GM18505 (cell line): ENCODE measurements at regions not wholly inside any gene's neighbourhood (a gene's known extent, or its start where the extent isn't known, plus 50 kb on each side); places are given as distances from the start of the nearest gene placed in this dataset.
"Not testable (repeated sequence)": the region's sequence is repeated elsewhere in the genome, so short reads cannot be mapped to it uniquely, and the experiment has no call there.

ENCODE experiments used
- ATAC-seq: cut with Tn5 transposase; IDR thresholded peaks from one replicate; pipeline ENCODE4 v1.9.1; 2021; ENCODE audit not compliant: unreplicated experiment
- POLR2A ChIP-seq: IDR thresholded peaks from 4 replicates; pipeline ENCODE4 v1.6.1; 2011; ENCODE audit warnings: borderline replicate concordance; ENCODE audit not compliant: insufficient read depth, insufficient read length; ENCODE audit errors: extremely low read depth

DNA sequence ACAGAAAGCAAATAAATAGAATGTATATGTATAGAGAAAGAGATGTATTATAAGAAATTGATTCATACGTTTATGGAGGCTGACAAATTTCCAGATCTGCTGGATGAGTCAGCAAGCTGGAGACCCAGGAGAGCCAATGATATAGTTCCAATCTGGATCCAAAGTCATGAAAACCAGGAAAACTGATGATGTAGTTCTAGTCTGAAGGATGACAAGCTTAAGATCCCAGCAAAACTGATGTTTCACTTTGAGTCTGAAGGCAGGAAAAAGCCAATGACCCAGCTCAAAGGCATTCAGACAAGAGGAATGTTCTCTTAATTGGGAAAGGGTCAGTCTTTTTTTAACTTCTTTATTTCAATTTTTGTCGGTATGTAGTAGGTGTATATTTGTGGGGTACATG is 102.6 kb downstream of the LHFPL1 start:
- no peak for TF ChIP-seq POLR2A
- no peak for ATAC-seq

GRCh38 chrX:112571388-112571787 is 108.3 kb downstream of the LHFPL1 start:
- TF ChIP-seq POLR2A: no peak
- no peak for ATAC-seq

DNA sequence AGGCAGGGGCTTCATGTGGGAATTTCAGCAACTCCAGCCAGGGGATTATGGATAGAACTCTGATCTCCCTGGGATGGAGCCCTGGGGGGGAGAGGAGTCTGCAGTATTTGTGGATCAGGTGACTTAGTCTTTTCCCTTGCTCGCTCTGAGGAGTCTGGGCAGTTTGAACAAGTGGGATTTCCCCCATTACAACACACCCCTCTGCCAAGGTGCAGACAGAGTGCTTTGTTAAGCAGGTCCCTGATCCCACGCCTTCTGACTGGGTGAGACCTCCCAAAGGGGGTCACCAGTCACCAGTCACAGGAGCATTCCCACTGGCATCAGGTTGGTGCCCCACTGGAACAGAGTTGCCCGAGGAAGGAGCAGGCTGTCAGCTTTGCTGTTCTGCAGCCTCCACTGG is 123.9 kb downstream of the LHFPL1 start:
- ATAC-seq: no peak
- TF ChIP-seq POLR2A: no peak

GRCh38 chrX:112545051-112545450 is 134.7 kb downstream of the LHFPL1 start:
- no peak for TF ChIP-seq POLR2A

DNA sequence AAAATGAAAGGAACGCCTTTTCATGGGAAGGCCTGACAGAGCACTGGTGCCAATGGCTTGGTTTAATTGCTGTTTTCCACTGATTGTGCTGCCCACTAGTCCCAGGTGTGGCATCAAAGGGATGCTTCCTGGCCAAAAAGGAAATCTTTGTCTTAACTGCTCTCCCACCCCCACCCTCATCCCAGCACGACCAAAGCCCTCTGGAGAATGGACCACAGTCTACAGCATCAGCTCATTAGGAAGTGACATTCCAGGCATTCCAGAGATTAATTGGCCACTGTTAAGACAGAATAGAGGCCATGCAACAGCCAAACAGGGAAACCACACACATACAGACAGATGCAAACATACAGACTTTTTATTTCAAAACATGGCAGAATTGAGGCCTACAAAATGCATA is 143.2 kb downstream of the LHFPL1 start:
- no peak for TF ChIP-seq POLR2A
- ATAC-seq: no peak

More at GRCh38 chrX:112545051-112545450, 134.7 kb downstream of the LHFPL1 start:
- ATAC-seq: no peak

DNA sequence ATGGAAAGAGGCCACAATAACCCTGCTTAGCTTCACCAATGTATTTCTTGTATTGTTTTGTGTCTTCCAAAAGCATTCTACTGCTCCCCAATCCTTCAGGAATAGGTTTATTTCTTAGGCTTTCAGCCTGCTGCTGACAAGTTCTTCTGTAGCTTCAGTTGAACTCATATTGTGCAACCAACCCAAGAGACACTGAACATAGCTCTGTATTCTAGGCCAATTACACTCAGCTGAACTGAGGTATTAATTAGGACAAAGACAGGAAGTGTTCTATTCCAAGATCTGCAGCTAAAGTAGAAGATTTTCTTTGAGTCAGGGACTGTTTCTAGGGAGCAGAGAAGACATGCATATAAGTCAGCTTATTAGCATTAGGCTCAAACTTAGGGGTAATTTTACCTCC is 151.8 kb downstream of the LHFPL1 start:
- TF ChIP-seq POLR2A: no peak
- no peak for ATAC-seq

- no peak for ATAC-seq
Observed at GRCh38 chrX:112521676-112522075, 158.1 kb downstream of the LHFPL1 start.

DNA sequence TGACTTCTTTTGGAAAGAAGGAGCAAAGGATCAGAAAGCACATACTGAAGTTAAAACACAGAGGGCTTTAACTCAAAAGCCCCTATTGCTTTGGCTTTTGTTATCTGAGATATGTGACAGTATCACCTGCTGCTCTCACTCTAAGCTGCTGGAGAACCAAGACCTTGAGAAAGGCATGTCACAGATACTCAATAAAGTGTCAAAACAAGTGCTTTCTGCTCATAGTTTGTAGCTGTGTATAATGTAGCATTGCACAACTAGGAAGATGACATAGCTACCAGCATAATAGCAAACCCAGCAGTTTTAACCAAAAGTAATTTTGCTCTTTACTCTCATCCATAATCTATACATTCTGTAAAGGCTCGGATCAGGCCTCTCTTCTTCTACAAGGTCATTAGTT is 159.6 kb downstream of the LHFPL1 start:
- ATAC-seq: no peak
- no peak for TF ChIP-seq POLR2A

More at GRCh38 chrX:112521676-112522075, 158.1 kb downstream of the LHFPL1 start:
- no peak for TF ChIP-seq POLR2A

DNA sequence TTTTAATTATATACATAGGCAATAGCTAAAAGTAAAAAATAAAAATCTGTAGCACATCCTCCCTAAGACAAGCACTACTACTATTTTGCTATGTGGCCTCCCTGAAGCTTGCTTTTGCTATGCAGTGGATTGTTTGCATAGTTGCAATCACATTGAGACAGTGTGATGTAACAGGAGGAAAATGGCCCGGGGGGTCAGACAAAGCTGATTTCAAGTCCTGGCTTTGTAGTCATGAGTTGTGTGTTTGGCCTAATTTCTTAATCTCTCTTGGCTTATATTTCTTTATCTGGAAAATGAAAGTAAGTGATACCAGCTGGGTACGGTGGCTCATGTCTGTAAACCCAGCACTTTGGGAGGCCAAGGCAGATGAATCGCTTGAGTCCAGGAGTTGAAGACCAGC is 166.6 kb downstream of the LHFPL1 start:
- TF ChIP-seq POLR2A: no peak
- no peak for ATAC-seq

DNA sequence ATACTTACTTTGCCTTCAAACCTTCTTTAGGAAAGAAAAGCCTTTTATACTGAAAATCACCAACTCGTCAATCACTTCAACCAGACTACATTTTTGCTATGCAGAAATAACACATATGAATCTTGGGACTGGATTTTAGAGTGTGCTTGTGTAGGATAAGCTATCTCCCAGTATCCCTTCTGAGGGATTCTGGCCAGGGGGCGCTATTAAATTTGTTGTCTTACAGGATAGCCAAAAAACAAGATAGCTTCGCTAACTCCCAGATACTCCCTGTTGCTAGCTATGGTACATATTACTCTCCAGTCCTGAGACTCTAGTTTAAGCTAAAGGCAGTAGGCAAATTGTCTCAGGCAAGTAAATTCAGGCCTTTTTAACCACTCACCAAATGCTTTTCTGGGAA is 167.2 kb downstream of the LHFPL1 start:
- no peak for ATAC-seq
- TF ChIP-seq POLR2A: no peak

DNA sequence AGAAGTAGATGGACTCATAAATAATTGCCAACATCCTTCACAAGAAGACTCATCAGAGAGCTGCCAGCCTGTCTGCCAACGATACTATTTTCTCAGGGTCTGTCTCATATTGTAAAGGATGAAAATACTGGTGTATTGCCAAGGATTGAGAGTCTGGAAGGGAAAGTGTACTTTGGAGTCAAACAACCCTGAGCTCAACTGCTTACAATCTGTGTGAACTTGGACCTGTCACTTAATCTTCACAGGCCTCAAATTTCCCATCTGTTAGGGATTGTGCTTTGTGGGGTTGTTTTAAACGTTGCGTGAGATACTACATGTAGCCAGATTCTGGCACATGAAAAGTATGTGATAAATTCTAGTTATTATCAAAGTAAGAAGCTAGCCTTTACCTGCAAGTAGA is 169.1 kb downstream of the LHFPL1 start:
- no peak for TF ChIP-seq POLR2A
- no peak for ATAC-seq

GRCh38 chrX:112477653-112478052 is 202.1 kb downstream of the LHFPL1 start:
- ATAC-seq: no peak
- TF ChIP-seq POLR2A: no peak

GRCh38 chrX:112473654-112474053 is 206.1 kb downstream of the LHFPL1 start:
- ATAC-seq: no peak

DNA sequence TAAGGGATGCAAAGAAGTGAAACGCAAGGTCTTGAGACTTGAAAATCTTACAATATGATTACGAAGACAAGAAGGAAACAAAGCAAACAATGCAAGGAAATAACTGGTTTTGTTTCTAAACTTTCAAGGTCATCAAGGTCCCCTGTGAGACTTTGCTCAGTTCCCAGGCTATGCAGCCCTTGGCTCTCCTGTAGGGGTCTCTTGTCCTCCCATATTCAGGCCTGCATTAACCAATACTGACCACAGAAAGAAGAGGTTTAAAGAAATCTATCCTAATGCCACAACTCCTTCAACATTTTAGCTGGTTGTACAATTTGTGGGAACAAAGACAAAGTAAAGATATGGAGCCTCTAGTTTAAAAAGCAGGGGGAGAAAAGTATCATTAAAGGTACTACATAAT is 209.2 kb downstream of the LHFPL1 start:
- no peak for TF ChIP-seq POLR2A
- ATAC-seq: no peak

More at GRCh38 chrX:112473654-112474053, 206.1 kb downstream of the LHFPL1 start:
- no peak for TF ChIP-seq POLR2A

DNA sequence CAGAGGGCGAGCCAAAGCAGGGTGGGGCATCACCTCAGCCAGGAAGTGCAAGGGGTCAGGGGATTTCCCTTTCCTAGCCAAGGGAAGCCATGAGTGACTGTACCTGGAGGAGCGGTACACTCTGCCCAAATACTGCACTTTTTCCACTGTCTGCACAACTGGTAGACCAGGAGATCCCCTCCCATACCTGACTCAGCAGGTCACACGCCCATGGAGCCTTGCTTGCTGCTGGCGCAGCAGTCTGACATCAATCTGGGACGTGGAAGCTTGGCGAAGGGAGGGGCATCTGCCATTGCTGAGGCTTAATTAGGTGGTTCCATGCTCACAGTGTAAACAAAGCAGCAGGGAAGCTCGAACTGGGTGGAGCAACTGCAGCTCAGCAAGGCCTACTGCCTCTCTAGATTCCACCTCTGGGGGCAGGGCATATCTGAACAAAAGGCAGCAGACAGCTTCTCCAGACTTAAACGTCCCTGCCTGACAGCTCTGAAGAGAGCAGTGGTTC is 217.7 kb downstream of the LHFPL1 start:
- not testable (repeated sequence) for ATAC-seq

GRCh38 chrX:112457788-112458187 is 221.9 kb downstream of the LHFPL1 start:
- no peak for ATAC-seq
- TF ChIP-seq POLR2A: no peak

GRCh38 chrX:112450810-112451209 is 228.9 kb downstream of the LHFPL1 start:
- no peak for TF ChIP-seq POLR2A
- no peak for ATAC-seq
